ENCODE measurements at regions not wholly inside any gene's neighbourhood (a gene's known extent, or its start where the extent isn't known, plus 50 kb on each side); places are given as distances from the start of the nearest gene placed in this dataset.

DNA sequence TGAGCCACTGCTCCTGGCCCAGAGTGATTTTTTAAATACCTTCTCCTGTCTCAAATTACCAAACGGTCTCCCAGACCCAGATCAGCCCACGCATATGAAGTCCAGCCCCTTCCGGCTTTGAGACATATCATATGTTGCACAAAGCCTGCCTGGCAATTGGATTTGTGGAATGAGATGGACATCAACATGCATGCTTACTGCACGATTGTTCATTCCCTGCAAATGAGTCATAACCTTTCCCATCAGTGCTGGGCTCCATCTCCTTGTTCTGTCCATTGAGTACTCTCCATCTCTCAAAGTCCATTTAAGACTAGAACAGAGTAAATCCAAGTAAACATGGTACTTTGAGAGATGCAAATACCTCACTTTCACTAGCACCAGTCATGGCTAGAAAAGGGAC lies 612.2 kb upstream of the USP24 start:
- no peak for TF ChIP-seq OVOL2 (CRISPR knock-in tag; IDR thresholded peaks at IDR 0.05; ENCODE audit: borderline replicate concordance)
- TF ChIP-seq, protein P1, sequence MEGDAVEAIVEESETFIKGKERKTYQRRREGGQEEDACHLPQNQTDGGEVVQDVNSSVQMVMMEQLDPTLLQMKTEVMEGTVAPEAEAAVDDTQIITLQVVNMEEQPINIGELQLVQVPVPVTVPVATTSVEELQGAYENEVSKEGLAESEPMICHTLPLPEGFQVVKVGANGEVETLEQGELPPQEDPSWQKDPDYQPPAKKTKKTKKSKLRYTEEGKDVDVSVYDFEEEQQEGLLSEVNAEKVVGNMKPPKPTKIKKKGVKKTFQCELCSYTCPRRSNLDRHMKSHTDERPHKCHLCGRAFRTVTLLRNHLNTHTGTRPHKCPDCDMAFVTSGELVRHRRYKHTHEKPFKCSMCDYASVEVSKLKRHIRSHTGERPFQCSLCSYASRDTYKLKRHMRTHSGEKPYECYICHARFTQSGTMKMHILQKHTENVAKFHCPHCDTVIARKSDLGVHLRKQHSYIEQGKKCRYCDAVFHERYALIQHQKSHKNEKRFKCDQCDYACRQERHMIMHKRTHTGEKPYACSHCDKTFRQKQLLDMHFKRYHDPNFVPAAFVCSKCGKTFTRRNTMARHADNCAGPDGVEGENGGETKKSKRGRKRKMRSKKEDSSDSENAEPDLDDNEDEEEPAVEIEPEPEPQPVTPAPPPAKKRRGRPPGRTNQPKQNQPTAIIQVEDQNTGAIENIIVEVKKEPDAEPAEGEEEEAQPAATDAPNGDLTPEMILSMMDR (IDR thresholded peaks at IDR 0.05), result no peak
- no peak for TF ChIP-seq TCF7 (CRISPR knock-in tag; IDR thresholded peaks at IDR 0.05; ENCODE audit: low read depth)
- no peak for TF ChIP-seq NFATC4 (CRISPR knock-in tag; IDR thresholded peaks at IDR 0.05)
- no peak for TF ChIP-seq CREB1 (CRISPR knock-in tag; IDR thresholded peaks at IDR 0.05)
